IMR-90 (cell line): ENCODE measurements at regions not wholly inside any gene's neighbourhood (a gene's known extent, or its start where the extent isn't known, plus 50 kb on each side); places are given as distances from the start of the nearest gene placed in this dataset.

Source experiments
- BHLHE40 ChIP-seq: fragments of 150-350 bp; IDR thresholded peaks from 2 replicates; pipeline ENCODE4 v1.6.1; 2016; ENCODE audit warnings: mild to moderate bottlenecking, low read depth, low read length
- CTCF ChIP-seq: conservative IDR thresholded peaks from 2 replicates; pipeline ENCODE4 v1.5.1; 2012; ENCODE audit warnings: mild to moderate bottlenecking, low read depth, low read length, improper control_type of control experiment
- MXI1 ChIP-seq: IDR thresholded peaks from 2 replicates; pipeline ENCODE4 v1.6.1; 2012; ENCODE audit warnings: low read depth, mild to moderate bottlenecking, low read length, moderate library complexity, borderline replicate concordance
- NFE2L2 ChIP-seq: fragments of 150-350 bp; IDR thresholded peaks from 2 replicates; pipeline ENCODE4 v1.6.1; 2016; ENCODE audit warnings: low read depth, mild to moderate bottlenecking, low read length
- POLR2A ChIP-seq: IDR thresholded peaks from 2 replicates; pipeline ENCODE4 v1.6.1; 2012; ENCODE audit warnings: mild to moderate bottlenecking, low read depth, low read length
- RFX5 ChIP-seq: IDR thresholded peaks from 2 replicates; pipeline ENCODE4 v1.8.0; 2012; ENCODE audit warnings: low read depth, mild to moderate bottlenecking, low read length, moderate library complexity
- USF2 ChIP-seq: fragments of 150-350 bp; IDR thresholded peaks from 2 replicates; pipeline ENCODE4 v1.6.1; 2017; ENCODE audit warnings: mild to moderate bottlenecking, antibody characterized with exemption, low read length, low read depth

GRCh38 chr2:139367416-139367815, 587.2 kb upstream of the NXPH2 start:
- TF ChIP-seq CTCF (no peak), MXI1 (no peak), BHLHE40 (no peak), NFE2L2 (no peak), USF2 (no peak), RFX5 (no peak), POLR2A (no peak)
